ENCODE measurements at regions not wholly inside any gene's neighbourhood (a gene's known extent, or its start where the extent isn't known, plus 50 kb on each side); places are given as distances from the start of the nearest gene placed in this dataset.
A peak's percentile ranks its signal among the peaks of the same experiment; 100 is the strongest.

GRCh38 chr4:138875891-138876608, 139.5 kb upstream of the NOCT start:
- no peak for TF ChIP-seq CTCF (conservative IDR thresholded peaks at IDR 0.05)
- no peak overlapping the region for H3K27ac ChIP-seq

- no peak for TF ChIP-seq CTCF (conservative IDR thresholded peaks at IDR 0.05)
- H3K27ac ChIP-seq = no peak overlapping the region
These were observed 144.1 kb upstream of the NOCT start for GRCh38 chr4:138871555-138871875.

- peak; percentile 83 for TF ChIP-seq CTCF (conservative IDR thresholded peaks at IDR 0.05)
- no peak overlapping the region for H3K27ac ChIP-seq
These were observed 144.6 kb upstream of the NOCT start for GRCh38 chr4:138870737-138871554.

- TF ChIP-seq CTCF (conservative IDR thresholded peaks at IDR 0.05) = no peak
- H3K27ac ChIP-seq = no peak overlapping the region
These were observed 145.9 kb upstream of the NOCT start for GRCh38 chr4:138869631-138870030.

GRCh38 chr4:138869165-138869564, 146.4 kb upstream of the NOCT start:
- no peak overlapping the region for H3K27ac ChIP-seq
- TF ChIP-seq CTCF (conservative IDR thresholded peaks at IDR 0.05) = no peak

- no peak for TF ChIP-seq CTCF (conservative IDR thresholded peaks at IDR 0.05)
- H3K27ac ChIP-seq = no peak overlapping the region
These were observed 147.0 kb upstream of the NOCT start for GRCh38 chr4:138868562-138868961.

GRCh38 chr4:138867404-138867803, 148.2 kb upstream of the NOCT start:
- TF ChIP-seq CTCF (conservative IDR thresholded peaks at IDR 0.05) = no peak
- no peak overlapping the region for H3K27ac ChIP-seq

All from VCaP (cell line).